ENCODE measurements at regions not wholly inside any gene's neighbourhood (a gene's known extent, or its start where the extent isn't known, plus 50 kb on each side); places are given as distances from the start of the nearest gene placed in this dataset.

DNA sequence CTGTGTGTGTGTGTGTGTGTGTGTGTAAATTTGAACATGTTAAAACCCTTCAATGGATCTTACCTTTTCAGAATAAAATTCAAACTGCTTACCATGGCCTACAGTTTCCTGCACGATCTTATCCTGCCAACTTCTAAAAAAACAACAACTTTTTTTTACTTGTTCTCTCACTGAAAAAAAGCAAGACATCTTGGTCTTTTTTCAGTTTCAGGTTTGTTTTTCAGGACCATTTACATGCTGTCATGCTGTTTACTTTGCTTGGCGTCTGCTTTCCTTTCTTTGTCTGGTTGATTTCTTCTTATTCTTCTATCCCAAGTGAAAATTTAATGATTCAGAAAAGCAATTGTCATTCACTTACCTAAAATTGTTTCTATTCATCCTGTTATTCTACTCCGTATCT is 286.3 kb upstream of the TMEFF2 start:
- no peaks in the 10 kb centered on the region for H3K27me3 ChIP-seq (ENCODE audit: control insufficient read depth in 2 of 2, insufficient read depth in 2 of 2, low read length in 2 of 2)
- Mint-ChIP-seq H3K27ac (no peak overlapping the region), H3K4me3 (no peak overlapping the region), H3K4me1 (no peaks in the 10 kb centered on the region), H3K27me3 (ENCODE audit: low read depth in 3 of 3) (no peaks in the 10 kb centered on the region), H3K9me3 (peaks cover 3 to 17% (median 7%) of the 10 kb centered on the region in 7 donors), H3K36me3 (no peaks in the 10 kb centered on the region)
- 63% methylated on average over 2 of the region's 3 CpGs for WGBS (ENCODE audit: insufficient coverage)
- no peaks in the 10 kb centered on the region for H3K79me2 ChIP-seq (ENCODE audit: insufficient read depth, low read length)
- no peak overlapping the region for H3K9ac ChIP-seq (ENCODE audit: insufficient read depth, low read length, poor library complexity, severe bottlenecking)
- no peak overlapping the region for H2AFZ ChIP-seq (ENCODE audit: insufficient read depth, low read depth, low read length, poor library complexity, severe bottlenecking)
- H3K4me3 ChIP-seq (replicated peaks in 1 of 3; ENCODE audit: low read depth in 2 of 3, low read length in 3 of 3), result no peak overlapping the region
- intact Hi-C loops (cut with micrococcal nuclease), result no loop called here
- H3K4me1 ChIP-seq (ENCODE audit: control insufficient read depth in 1 of 2, insufficient read depth in 2 of 2, low read length in 2 of 2), result no peaks in the 10 kb centered on the region
- H3K36me3 ChIP-seq (replicated peaks in 1 of 2; ENCODE audit: control insufficient read depth in 1 of 2, insufficient read depth in 2 of 2, low read length in 2 of 2), result no peaks in the 10 kb centered on the region
- no peaks in the 10 kb centered on the region for H4K20me1 ChIP-seq (ENCODE audit: insufficient read depth, low read length)
- TF ChIP-seq, protein P1, sequence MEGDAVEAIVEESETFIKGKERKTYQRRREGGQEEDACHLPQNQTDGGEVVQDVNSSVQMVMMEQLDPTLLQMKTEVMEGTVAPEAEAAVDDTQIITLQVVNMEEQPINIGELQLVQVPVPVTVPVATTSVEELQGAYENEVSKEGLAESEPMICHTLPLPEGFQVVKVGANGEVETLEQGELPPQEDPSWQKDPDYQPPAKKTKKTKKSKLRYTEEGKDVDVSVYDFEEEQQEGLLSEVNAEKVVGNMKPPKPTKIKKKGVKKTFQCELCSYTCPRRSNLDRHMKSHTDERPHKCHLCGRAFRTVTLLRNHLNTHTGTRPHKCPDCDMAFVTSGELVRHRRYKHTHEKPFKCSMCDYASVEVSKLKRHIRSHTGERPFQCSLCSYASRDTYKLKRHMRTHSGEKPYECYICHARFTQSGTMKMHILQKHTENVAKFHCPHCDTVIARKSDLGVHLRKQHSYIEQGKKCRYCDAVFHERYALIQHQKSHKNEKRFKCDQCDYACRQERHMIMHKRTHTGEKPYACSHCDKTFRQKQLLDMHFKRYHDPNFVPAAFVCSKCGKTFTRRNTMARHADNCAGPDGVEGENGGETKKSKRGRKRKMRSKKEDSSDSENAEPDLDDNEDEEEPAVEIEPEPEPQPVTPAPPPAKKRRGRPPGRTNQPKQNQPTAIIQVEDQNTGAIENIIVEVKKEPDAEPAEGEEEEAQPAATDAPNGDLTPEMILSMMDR (IDR thresholded peaks at IDR 0.05), result no peak
- no peak overlapping the region for H3K27ac ChIP-seq (ENCODE audit: low read depth in 1 of 2, low read length in 2 of 2)
- no peak overlapping the region for H3K4me2 ChIP-seq (replicated peaks; ENCODE audit: extremely low read depth, low read length, poor library complexity, severe bottlenecking)
- H3K9me3 ChIP-seq (replicated peaks in 1 of 2; ENCODE audit: control insufficient read depth in 1 of 2, insufficient read depth in 1 of 2, low read length in 2 of 2), result peaks cover 4 to 16% of the 10 kb centered on the region in 2 donors
- DNase-seq, result no peak

DNA sequence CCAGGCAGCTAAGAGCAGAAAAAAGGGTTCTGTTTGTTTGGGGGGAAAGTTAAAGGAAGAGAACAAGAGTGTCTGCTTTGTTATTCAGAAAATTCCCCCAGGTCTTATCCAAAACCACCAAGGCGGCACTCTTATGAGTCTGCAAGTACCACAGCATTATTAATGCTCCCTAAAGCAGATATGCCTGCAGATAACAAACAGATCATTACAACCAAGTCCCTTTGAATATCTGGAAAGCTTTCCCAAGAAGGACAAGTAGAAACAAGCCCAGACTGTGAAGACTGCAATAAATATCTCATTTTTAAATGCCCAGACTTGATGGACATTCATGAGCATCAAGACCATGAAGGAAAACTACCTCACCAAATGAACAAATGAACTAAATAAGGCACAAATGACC is 278.6 kb upstream of the TMEFF2 start:
- H3K27ac Mint-ChIP-seq, result no peak overlapping the region
- no peak overlapping the region for H3K27ac ChIP-seq (ENCODE audit: low read depth in 1 of 2, low read length in 2 of 2)
- H3K4me3 Mint-ChIP-seq, result no peak overlapping the region
- no peak overlapping the region for H3K4me2 ChIP-seq (replicated peaks; ENCODE audit: extremely low read depth, low read length, poor library complexity, severe bottlenecking)
- H3K9me3 ChIP-seq (replicated peaks in 1 of 2; ENCODE audit: control insufficient read depth in 1 of 2, insufficient read depth in 1 of 2, low read length in 2 of 2), result peaks cover 0 to 16% of the 10 kb centered on the region in 2 donors
- WGBS (ENCODE audit: insufficient coverage), result 0% methylated on average over 1 of the region's 1 CpG
- H4K20me1 ChIP-seq (ENCODE audit: insufficient read depth, low read length), result no peaks in the 10 kb centered on the region
- no peaks in the 10 kb centered on the region for H3K4me1 ChIP-seq (ENCODE audit: control insufficient read depth in 1 of 2, insufficient read depth in 2 of 2, low read length in 2 of 2)
- no peaks in the 10 kb centered on the region for H3K27me3 Mint-ChIP-seq (ENCODE audit: low read depth in 3 of 3)
- intact Hi-C loops (cut with micrococcal nuclease), result no loop called here
- peaks cover 0 to 16% (median 9%) of the 10 kb centered on the region in 7 donors for H3K9me3 Mint-ChIP-seq
- no peaks in the 10 kb centered on the region for H3K36me3 ChIP-seq (replicated peaks in 1 of 2; ENCODE audit: control insufficient read depth in 1 of 2, insufficient read depth in 2 of 2, low read length in 2 of 2)
- no peak overlapping the region for H2AFZ ChIP-seq (ENCODE audit: insufficient read depth, low read depth, low read length, poor library complexity, severe bottlenecking)
- no peak for DNase-seq
- H3K27me3 ChIP-seq (ENCODE audit: control insufficient read depth in 2 of 2, insufficient read depth in 2 of 2, low read length in 2 of 2), result no peaks in the 10 kb centered on the region
- H3K9ac ChIP-seq (ENCODE audit: insufficient read depth, low read length, poor library complexity, severe bottlenecking), result no peak overlapping the region
- H3K79me2 ChIP-seq (ENCODE audit: insufficient read depth, low read length), result no peaks in the 10 kb centered on the region
- TF ChIP-seq, protein P1 (IDR thresholded peaks at IDR 0.05), result no peak
- no peaks in the 10 kb centered on the region for H3K36me3 Mint-ChIP-seq
- H3K4me3 ChIP-seq (replicated peaks in 1 of 3; ENCODE audit: low read depth in 2 of 3, low read length in 3 of 3), result no peak overlapping the region
- H3K4me1 Mint-ChIP-seq, result no peaks in the 10 kb centered on the region

All from CD14-positive monocyte (primary cell).